K562 (cell line): ENCODE measurements at regions not wholly inside any gene's neighbourhood (a gene's known extent, or its start where the extent isn't known, plus 50 kb on each side); places are given as distances from the start of the nearest gene placed in this dataset.

Source experiments
- ATAC-seq: fragments of 200-7000 bp; cut with Tn5 transposase; 3 replicates; pipeline ENCODE4 v1.9.1; 2020; ENCODE audit warnings: moderate library complexity
- BruUV-seq: library from RNA; stranded (reverse); fragments of 400-500 nt; replicated peaks from 2 replicates; lab custom pipeline; 2021; lab: Mats Ljungman, UMichigan
- CTCF ChIA-PET: fragments of 300-600 bp; formaldehyde crosslinking; extraction: SDS; loops from one replicate; lab custom pipeline; 2021; ENCODE audit warnings: low intra/inter-chr PET ratio; lab: Yijun Ruan, JAX
- POLR2A ChIA-PET: fragments of 300-600, 350-650 bp; sonication (Branson Sonifier 250); formaldehyde crosslinking; extraction: SDS; loops from one replicate; lab custom pipeline; 2021; ENCODE audit warnings: antibody characterized with exemption, inconsistent platforms; lab: Yijun Ruan, JAX
- DNase-seq, 4 experiments: peaks; one replicate each; pipeline versions ENCODE4 v3.0.0 to v3.0.0-alpha.2; 2011 to 2018; ENCODE audit warnings: low spot score in 3 of 4, mixed read lengths in 3 of 4; ENCODE audit errors: extremely low read depth in 1 of 4
- FAIRE-seq: peaks from 2 replicates; lab custom pipeline; 2011; peaks lifted over from hg19 to GRCh38; lab: Jason Lieb, UNC
- H2AFZ ChIP-seq: 2 replicates; pipeline ENCODE4 v1.6.0; 2011; ENCODE audit warnings: low read depth, low read length, control low read depth, inconsistent platforms
- H3K27ac ChIP-seq: fragments of 200-600 bp; 3 replicates; pipeline ENCODE4 v1.8.0; 2011; ENCODE audit warnings: low read depth, mild to moderate bottlenecking, control low read depth, inconsistent platforms, low read length, moderate library complexity, mixed read lengths; ENCODE audit errors: extremely low read depth
- H3K27me3 ChIP-seq, 2 experiments: fragments of 300-600 bp in 1 of 2; 2 replicates in 1 of 2; 3 replicates in 1 of 2; pipeline versions ENCODE4 v1.6.0 to v1.8.0; 2011; ENCODE audit warnings: inconsistent platforms in 2 of 2, low read length in 2 of 2, mild to moderate bottlenecking in 1 of 2, mixed read lengths in 1 of 2, moderate library complexity in 1 of 2; ENCODE audit not compliant: control insufficient read depth in 2 of 2, insufficient read depth in 2 of 2
- H3K36me3 ChIP-seq: fragments of 300-600 bp; 3 replicates; pipeline ENCODE4 v1.8.0; 2011; ENCODE audit warnings: mild to moderate bottlenecking, low read length, inconsistent platforms; ENCODE audit not compliant: control insufficient read depth, insufficient read depth
- H3K4me1 ChIP-seq, 2 experiments: fragments of 200-600 bp in 1 of 2; replicated peaks in 1 of 2; 2 replicates in 1 of 2; 3 replicates in 1 of 2; pipeline versions ENCODE4 v1.5.1 to v1.8.0; 2011; ENCODE audit warnings: inconsistent platforms in 2 of 2, low read length in 2 of 2, mild to moderate bottlenecking in 1 of 2, mixed read lengths in 1 of 2, moderate library complexity in 1 of 2; ENCODE audit not compliant: control insufficient read depth in 2 of 2, insufficient read depth in 2 of 2
- H3K4me2 ChIP-seq: 2 replicates; pipeline ENCODE4 v1.6.1; 2011; ENCODE audit warnings: low read length, control low read depth, inconsistent platforms, mixed read lengths; ENCODE audit not compliant: insufficient read depth
- H3K4me3 ChIP-seq: fragments of 200-600 bp; sonication (generic), shearing (Covaris generic); 2 replicates; pipeline ENCODE4 v1.5.1; 2016; ENCODE audit warnings: control low read depth, inconsistent platforms
- H3K79me2 ChIP-seq: fragments of 200-600 bp; 3 replicates; pipeline ENCODE4 v1.8.0; 2011; ENCODE audit warnings: low read length, inconsistent platforms; ENCODE audit not compliant: control insufficient read depth, insufficient read depth
- H3K9ac ChIP-seq, 2 experiments: 2 replicates each; pipeline versions ENCODE4 v1.6.0 to v1.6.1; 2011; ENCODE audit warnings: low read depth in 2 of 2, low read length in 2 of 2, control low read depth in 1 of 2, inconsistent platforms in 1 of 2, mild to moderate bottlenecking in 1 of 2, mixed read lengths in 1 of 2; ENCODE audit not compliant: insufficient read depth in 1 of 2
- H3K9me1 ChIP-seq: one replicate; pipeline ENCODE4 v1.6.0; 2011; ENCODE audit warnings: inconsistent platforms, mild to moderate bottlenecking, low read length, moderate library complexity; ENCODE audit not compliant: control insufficient read depth, insufficient read depth
- H3K9me3 ChIP-seq: replicated peaks from 2 replicates; pipeline ENCODE4 v1.5.1; 2011; ENCODE audit warnings: low read depth, low read length, inconsistent platforms; ENCODE audit not compliant: control insufficient read depth, insufficient read depth
- H4K20me1 ChIP-seq: replicated peaks from 2 replicates; pipeline ENCODE4 v1.6.1; 2011; ENCODE audit warnings: low read length, inconsistent platforms, mixed read lengths; ENCODE audit not compliant: control insufficient read depth, insufficient read depth
- ARID2 ChIP-seq: fragments of 450-650 bp; IDR thresholded peaks from 2 replicates; pipeline ENCODE4 v1.6.1; 2017; ENCODE audit warnings: antibody characterized with exemption, mild to moderate bottlenecking
- HSF4 ChIP-seq: fragments of 250-450 bp; sonication (Bioruptor Pico); IDR thresholded peaks from 2 replicates; pipeline ENCODE4 v2.1.2; 2022; ENCODE audit warnings: mild to moderate bottlenecking, moderate library complexity, borderline replicate concordance
- MTA2 ChIP-seq: fragments of 450-650 bp; IDR thresholded peaks from 2 replicates; pipeline ENCODE4 v1.6.1; 2016; ENCODE audit warnings: low read depth
- NFXL1 ChIP-seq: fragments of 450-650 bp; formaldehyde crosslinking; IDR thresholded peaks from 2 replicates; pipeline ENCODE4 v1.4.0; 2021; ENCODE audit warnings: mild to moderate bottlenecking
- POLR2H ChIP-seq: IDR thresholded peaks from 2 replicates; pipeline ENCODE4 v1.6.1; 2016; ENCODE audit warnings: missing genetic modification characterization, low read depth, mild to moderate bottlenecking, control low read depth, missing compliant biosample characterization, moderate library complexity
- PYGO2 ChIP-seq: fragments of 450-650 bp; IDR thresholded peaks from 2 replicates; pipeline ENCODE4 v1.6.1; 2016; ENCODE audit warnings: mild to moderate bottlenecking, missing genetic modification characterization, moderate library complexity, missing compliant biosample characterization
- TAF7 ChIP-seq: fragments of 450-650 bp; IDR thresholded peaks from 2 replicates; pipeline ENCODE4 v1.6.1; 2016; ENCODE audit warnings: missing genetic modification characterization, missing compliant biosample characterization
- ZNF444 ChIP-seq: fragments of 250-450 bp; sonication (Bioruptor Pico); IDR thresholded peaks from 2 replicates; pipeline ENCODE4 v1.4.0; 2020; ENCODE audit warnings: mild to moderate bottlenecking, moderate library complexity
- ZNF561 ChIP-seq: fragments of 450-650 bp; formaldehyde crosslinking; conservative IDR thresholded peaks from 2 replicates; pipeline ENCODE4 v1.4.0; 2020; ENCODE audit warnings: mild to moderate bottlenecking, moderate library complexity
- WGBS: fragments of 100-300 bp; shearing (Covaris generic); methylation state at CpG from one replicate; pipeline ENCODE4 v1.1.6; 2016; ENCODE audit warnings: low coverage, mixed read lengths; ENCODE audit not compliant: insufficient coverage; ENCODE audit errors: missing lambda C conversion rate; 5-methylcytosine and 5-hydroxymethylcytosine counted together
- in situ Hi-C: fragments of 300-500 bp; cut with MboI; formaldehyde crosslinking; loops from 4 replicates; pipeline ENCODE4 v1.15.0; 2018; ENCODE audit warnings: inconsistent platforms, mixed read lengths
- intact Hi-C: fragments of 100-400 bp; cut with micrococcal nuclease; formaldehyde crosslinking; loops from 2 replicates; pipeline ENCODE4 v1.14.2; 2022
- TF ChIP-seq, protein P1 (sequence below): fragments of 250-450 bp; sonication (Bioruptor Pico); IDR thresholded peaks from 2 replicates; pipeline ENCODE4 v1.5.1; 2021; ENCODE audit warnings: mild to moderate bottlenecking
- TF ChIP-seq, protein P2 (sequence below): fragments of 250-450 bp; sonication (Bioruptor Pico); IDR thresholded peaks from 2 replicates; pipeline ENCODE4 v1.5.0; 2020; ENCODE audit warnings: mild to moderate bottlenecking
- TF ChIP-seq, protein P3 (sequence below): fragments of 450-650 bp; formaldehyde crosslinking; IDR thresholded peaks from 2 replicates; pipeline ENCODE4 v1.4.0; 2020; ENCODE audit warnings: mild to moderate bottlenecking, moderate library complexity

DNA sequence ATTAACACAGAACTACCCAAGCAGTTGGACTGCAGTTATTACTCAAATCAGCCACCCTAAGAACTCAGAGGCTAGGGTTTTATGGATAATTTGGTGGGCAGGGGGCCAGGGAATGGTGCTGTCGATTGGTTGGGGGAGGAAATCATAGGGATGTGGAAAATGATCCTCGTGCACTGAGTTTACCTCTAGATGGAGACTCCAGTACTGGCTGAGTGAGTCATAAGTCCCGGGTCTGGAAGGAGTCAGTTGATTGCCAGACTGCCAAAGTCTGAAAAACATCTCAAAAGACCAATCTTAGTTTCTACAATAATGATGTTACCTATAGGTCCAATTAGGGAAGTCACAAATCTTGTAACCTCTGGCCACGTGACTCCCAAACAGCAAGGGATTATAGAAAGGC is 257.5 kb upstream of the PRMT6 start (continued):
- TF ChIP-seq ARID2 = no peak
- no peak for TF ChIP-seq TAF7
- no peak for TF ChIP-seq NFXL1 (CRISPR knock-in tag)

DNA sequence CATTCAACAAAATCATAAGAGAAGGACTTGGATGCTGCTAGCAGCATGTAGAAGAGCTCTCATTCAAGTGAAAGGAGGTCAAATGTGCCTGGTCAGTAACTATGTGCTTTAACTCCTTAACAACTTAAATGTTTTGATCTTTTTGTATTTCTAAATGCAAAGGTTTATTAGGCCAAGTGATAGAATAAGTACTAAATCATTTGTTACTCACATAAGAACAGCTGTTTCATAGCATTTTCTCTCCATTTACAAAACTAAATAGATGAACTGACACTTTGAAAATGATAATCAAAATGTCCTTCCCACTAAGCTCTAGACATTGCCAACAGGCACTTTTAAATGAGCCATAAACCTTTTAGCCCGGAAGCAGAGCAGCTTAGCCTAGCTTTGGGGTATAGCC is 254.3 kb upstream of the PRMT6 start:
- POLR2A ChIA-PET = no interaction called here
- intact Hi-C loops = no loop called here

DNA sequence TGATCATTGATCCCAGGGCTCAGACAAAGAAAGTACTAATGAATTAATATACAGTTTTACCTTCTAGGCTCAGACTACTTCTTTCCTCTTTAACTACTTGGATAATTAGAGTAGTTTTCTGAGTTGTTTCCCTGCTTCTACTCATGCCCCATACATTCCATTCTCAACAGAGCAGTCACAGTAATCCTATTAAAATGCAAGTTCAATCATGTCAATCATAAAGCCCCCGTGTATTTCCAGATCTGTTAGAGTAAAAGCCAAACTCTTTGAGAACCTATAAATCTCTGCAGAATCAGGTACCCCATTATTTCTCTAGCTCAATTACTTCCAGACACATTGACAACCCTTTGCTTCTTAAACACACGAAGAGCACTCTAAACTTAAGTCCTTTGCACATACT is 242.1 kb upstream of the PRMT6 start:
- Histone ChIP-seq H3K4me1 (no peaks in the 10 kb centered on the region), H3K4me3 (no peak overlapping the region), H2AFZ (no peak overlapping the region), H3K79me2 (no peaks in the 10 kb centered on the region), H3K27me3 (no peaks in the 10 kb centered on the region), H4K20me1 (no peaks in the 10 kb centered on the region), H3K9me3 (0 out of 2 replicates have a peak, but pooled peaks cover 1% of the 10 kb centered on the region), H3K27ac (no peak overlapping the region), H3K9me1 (no peaks in the 10 kb centered on the region), H3K9ac (no peak overlapping the region), H3K4me2 (no peak overlapping the region), H3K36me3 (no peaks in the 10 kb centered on the region)
- ChIA-PET POLR2A (no interaction called here), CTCF (no interaction called here)
- BruUV-seq = no TSS peak
- WGBS = 0% methylated on average over 2 of the region's 2 CpGs
- intact Hi-C loops = no loop called here
- DNase-seq (no peak), ATAC-seq (no peak), FAIRE-seq (no peak)
- in situ Hi-C loops = no loop called here
- TF ChIP-seq, protein P1, sequence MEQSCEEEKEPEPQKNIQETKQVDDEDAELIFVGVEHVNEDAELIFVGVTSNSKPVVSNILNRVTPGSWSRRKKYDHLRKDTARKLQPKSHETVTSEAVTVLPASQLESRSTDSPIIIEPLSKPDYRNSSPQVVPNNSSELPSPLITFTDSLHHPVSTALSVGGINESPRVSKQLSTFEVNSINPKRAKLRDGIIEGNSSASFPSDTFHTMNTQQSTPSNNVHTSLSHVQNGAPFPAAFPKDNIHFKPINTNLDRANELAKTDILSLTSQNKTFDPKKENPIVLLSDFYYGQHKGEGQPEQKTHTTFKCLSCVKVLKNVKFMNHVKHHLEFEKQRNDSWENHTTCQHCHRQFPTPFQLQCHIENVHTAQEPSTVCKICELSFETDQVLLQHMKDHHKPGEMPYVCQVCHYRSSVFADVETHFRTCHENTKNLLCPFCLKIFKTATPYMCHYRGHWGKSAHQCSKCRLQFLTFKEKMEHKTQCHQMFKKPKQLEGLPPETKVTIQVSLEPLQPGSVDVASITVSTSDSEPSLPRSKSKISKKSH (CRISPR knock-in tag) = no peak
- TF ChIP-seq ZNF561 (CRISPR knock-in tag) = no peak
- TF ChIP-seq HSF4 (CRISPR knock-in tag) = no peak
- TF ChIP-seq POLR2H (tag) = no peak
- TF ChIP-seq MTA2 = no peak
- TF ChIP-seq, protein P2, sequence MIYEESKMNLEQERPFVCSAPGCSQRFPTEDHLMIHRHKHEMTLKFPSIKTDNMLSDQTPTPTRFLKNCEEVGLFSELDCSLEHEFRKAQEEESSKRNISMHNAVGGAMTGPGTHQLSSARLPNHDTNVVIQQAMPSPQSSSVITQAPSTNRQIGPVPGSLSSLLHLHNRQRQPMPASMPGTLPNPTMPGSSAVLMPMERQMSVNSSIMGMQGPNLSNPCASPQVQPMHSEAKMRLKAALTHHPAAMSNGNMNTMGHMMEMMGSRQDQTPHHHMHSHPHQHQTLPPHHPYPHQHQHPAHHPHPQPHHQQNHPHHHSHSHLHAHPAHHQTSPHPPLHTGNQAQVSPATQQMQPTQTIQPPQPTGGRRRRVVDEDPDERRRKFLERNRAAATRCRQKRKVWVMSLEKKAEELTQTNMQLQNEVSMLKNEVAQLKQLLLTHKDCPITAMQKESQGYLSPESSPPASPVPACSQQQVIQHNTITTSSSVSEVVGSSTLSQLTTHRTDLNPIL (CRISPR knock-in tag) = no peak
- TF ChIP-seq ZNF444 = no peak
- TF ChIP-seq, protein P3, sequence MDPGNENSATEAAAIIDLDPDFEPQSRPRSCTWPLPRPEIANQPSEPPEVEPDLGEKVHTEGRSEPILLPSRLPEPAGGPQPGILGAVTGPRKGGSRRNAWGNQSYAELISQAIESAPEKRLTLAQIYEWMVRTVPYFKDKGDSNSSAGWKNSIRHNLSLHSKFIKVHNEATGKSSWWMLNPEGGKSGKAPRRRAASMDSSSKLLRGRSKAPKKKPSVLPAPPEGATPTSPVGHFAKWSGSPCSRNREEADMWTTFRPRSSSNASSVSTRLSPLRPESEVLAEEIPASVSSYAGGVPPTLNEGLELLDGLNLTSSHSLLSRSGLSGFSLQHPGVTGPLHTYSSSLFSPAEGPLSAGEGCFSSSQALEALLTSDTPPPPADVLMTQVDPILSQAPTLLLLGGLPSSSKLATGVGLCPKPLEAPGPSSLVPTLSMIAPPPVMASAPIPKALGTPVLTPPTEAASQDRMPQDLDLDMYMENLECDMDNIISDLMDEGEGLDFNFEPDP (CRISPR knock-in tag) = no peak

More for the DNA sequence above, 254.3 kb upstream of the PRMT6 start:
- TF ChIP-seq PYGO2 = no peak
- no peaks in the 10 kb centered on the region for H3K4me1 ChIP-seq
- FAIRE-seq = no peak
- no peaks in the 10 kb centered on the region for H3K79me2 ChIP-seq
- H3K9me1 ChIP-seq = no peaks in the 10 kb centered on the region
- no peak overlapping the region for H3K4me3 ChIP-seq
- no peak for ATAC-seq
- H3K9me3 ChIP-seq = no peaks in the 10 kb centered on the region
- CTCF ChIA-PET = no interaction called here
- no peak overlapping the region for H2AFZ ChIP-seq
- 0% methylated on average over 1 of the region's 1 CpG for WGBS
- no peaks in the 10 kb centered on the region for H3K36me3 ChIP-seq
- no TSS peak for BruUV-seq
- in situ Hi-C loops = no loop called here
- H3K4me2 ChIP-seq = no peak overlapping the region
- H3K9ac ChIP-seq = no peak overlapping the region
- no peak for DNase-seq
- H4K20me1 ChIP-seq = no peaks in the 10 kb centered on the region
- no peaks in the 10 kb centered on the region for H3K27me3 ChIP-seq
- H3K27ac ChIP-seq = no peak overlapping the region
